22Rv1 (cell line): ENCODE measurements at regions not wholly inside any gene's neighbourhood (a gene's known extent, or its start where the extent isn't known, plus 50 kb on each side); places are given as distances from the start of the nearest gene placed in this dataset.

Source experiments
- ZFX ChIP-seq: fragments of 450-650 bp; IDR thresholded peaks from 2 replicates; pipeline ENCODE4 v1.6.1; 2017; ENCODE audit warnings: antibody characterized with exemption, borderline replicate concordance
- TF ChIP-seq, protein P1 (sequence below): fragments of 450-650 bp; IDR thresholded peaks from 2 replicates; pipeline ENCODE4 v1.5.1; 2017; ENCODE audit warnings: mild to moderate bottlenecking

GRCh38 chr18:39453882-39454281, 1888.3 kb upstream of the CELF4 start:
- TF ChIP-seq ZFX, result no peak
- TF ChIP-seq, protein P1, sequence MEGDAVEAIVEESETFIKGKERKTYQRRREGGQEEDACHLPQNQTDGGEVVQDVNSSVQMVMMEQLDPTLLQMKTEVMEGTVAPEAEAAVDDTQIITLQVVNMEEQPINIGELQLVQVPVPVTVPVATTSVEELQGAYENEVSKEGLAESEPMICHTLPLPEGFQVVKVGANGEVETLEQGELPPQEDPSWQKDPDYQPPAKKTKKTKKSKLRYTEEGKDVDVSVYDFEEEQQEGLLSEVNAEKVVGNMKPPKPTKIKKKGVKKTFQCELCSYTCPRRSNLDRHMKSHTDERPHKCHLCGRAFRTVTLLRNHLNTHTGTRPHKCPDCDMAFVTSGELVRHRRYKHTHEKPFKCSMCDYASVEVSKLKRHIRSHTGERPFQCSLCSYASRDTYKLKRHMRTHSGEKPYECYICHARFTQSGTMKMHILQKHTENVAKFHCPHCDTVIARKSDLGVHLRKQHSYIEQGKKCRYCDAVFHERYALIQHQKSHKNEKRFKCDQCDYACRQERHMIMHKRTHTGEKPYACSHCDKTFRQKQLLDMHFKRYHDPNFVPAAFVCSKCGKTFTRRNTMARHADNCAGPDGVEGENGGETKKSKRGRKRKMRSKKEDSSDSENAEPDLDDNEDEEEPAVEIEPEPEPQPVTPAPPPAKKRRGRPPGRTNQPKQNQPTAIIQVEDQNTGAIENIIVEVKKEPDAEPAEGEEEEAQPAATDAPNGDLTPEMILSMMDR, result no peak
